Neural cell (in vitro differentiated cells): ENCODE measurements at regions not wholly inside any gene's neighbourhood (a gene's known extent, or its start where the extent isn't known, plus 50 kb on each side); places are given as distances from the start of the nearest gene placed in this dataset.

ENCODE experiments used
- CTCF ChIP-seq: fragments of 450-650 bp; IDR thresholded peaks from 2 replicates; pipeline ENCODE4 v1.5.1; 2014; ENCODE audit warnings: antibody characterized with exemption, mild to moderate bottlenecking, moderate library complexity; ENCODE audit not compliant: poor library complexity, severe bottlenecking
- EP300 ChIP-seq: fragments of 450-650 bp; conservative IDR thresholded peaks from 2 replicates; pipeline ENCODE4 v1.6.1; 2014; ENCODE audit warnings: antibody characterized with exemption, mild to moderate bottlenecking, moderate library complexity; ENCODE audit not compliant: poor library complexity, severe bottlenecking
- EZH2 ChIP-seq: fragments of 200-600, 300-800 bp; shearing (Covaris generic), sonication (generic); IDR thresholded peaks from 2 replicates; pipeline ENCODE4 v1.6.1; 2014; ENCODE audit warnings: antibody characterized with exemption, low read length, borderline replicate concordance, mild to moderate bottlenecking; ENCODE audit not compliant: insufficient read depth, poor library complexity, severe bottlenecking
- SMC3 ChIP-seq: fragments of 450-650 bp; conservative IDR thresholded peaks from 2 replicates; pipeline ENCODE4 v1.6.1; 2014; ENCODE audit warnings: antibody characterized with exemption, mild to moderate bottlenecking, moderate library complexity; ENCODE audit not compliant: poor library complexity
- TAF1 ChIP-seq: IDR thresholded peaks from 2 replicates; pipeline ENCODE4 v1.6.1; 2012; ENCODE audit warnings: low read depth

DNA sequence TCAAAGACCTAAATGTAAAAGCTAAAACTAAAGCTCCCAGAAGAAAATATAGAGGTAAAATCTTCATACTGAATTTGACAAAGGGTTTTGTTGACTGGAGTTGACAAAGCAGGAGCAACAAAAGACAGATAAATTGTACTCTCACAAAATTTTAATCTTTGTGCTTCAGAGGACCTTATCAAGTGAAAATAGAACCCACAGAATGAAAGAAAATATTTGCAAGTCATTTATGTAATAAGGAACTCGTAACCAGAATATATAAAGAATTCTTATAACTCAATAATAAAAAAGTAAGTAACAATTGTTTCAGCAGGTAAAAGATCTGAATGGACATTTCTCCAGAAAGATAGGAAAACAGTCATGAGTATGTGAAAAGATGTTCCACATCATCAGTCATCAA, 62.0 kb upstream of the SRRM3 start:
- TF ChIP-seq CTCF (no peak), EZH2 (no peak), EP300 (no peak), SMC3 (no peak), TAF1 (no peak)
